Keratinocyte (primary cell): ENCODE measurements at regions not wholly inside any gene's neighbourhood (a gene's known extent, or its start where the extent isn't known, plus 50 kb on each side); places are given as distances from the start of the nearest gene placed in this dataset.

Experiments
- DNase-seq: peaks from one replicate; pipeline ENCODE4 v3.0.0-alpha.2; 2011; ENCODE audit warnings: low read depth, missing footprints, low spot score
- FAIRE-seq: peaks from 2 replicates; lab custom pipeline; 2011; peaks lifted over from hg19 to GRCh38; lab: Jason Lieb, UNC
- H2AFZ ChIP-seq: 2 replicates; pipeline ENCODE4 v1.6.0; 2012; ENCODE audit warnings: low read length, control low read depth, inconsistent platforms; ENCODE audit not compliant: control insufficient read depth
- H3K27ac ChIP-seq: 2 replicates; pipeline ENCODE4 v1.5.1; 2011; ENCODE audit warnings: low read length; ENCODE audit not compliant: control insufficient read depth, insufficient read depth
- H3K27me3 ChIP-seq: 3 replicates; pipeline ENCODE4 v1.6.0; 2011; ENCODE audit warnings: low read length; ENCODE audit not compliant: control insufficient read depth, insufficient read depth; ENCODE audit errors: extremely low read depth
- H3K36me3 ChIP-seq, 2 experiments: 2 replicates in 1 of 2; 3 replicates in 1 of 2; pipeline ENCODE4 v1.5.1; 2011; ENCODE audit warnings: low read length in 2 of 2, mild to moderate bottlenecking in 1 of 2; ENCODE audit not compliant: control insufficient read depth in 2 of 2, insufficient read depth in 2 of 2; ENCODE audit errors: extremely low read depth in 1 of 2
- H3K4me1 ChIP-seq: 3 replicates; pipeline ENCODE4 v1.5.1; 2011; ENCODE audit warnings: low read length; ENCODE audit not compliant: control insufficient read depth, insufficient read depth; ENCODE audit errors: extremely low read depth
- H3K4me2 ChIP-seq: 3 replicates; pipeline ENCODE4 v1.6.0; 2011; ENCODE audit warnings: low read depth, low read length; ENCODE audit not compliant: control insufficient read depth, insufficient read depth; ENCODE audit errors: extremely low read depth
- H3K4me3 ChIP-seq, 3 experiments: fragments of 200-600 bp in 1 of 3; sonication (generic) in 1 of 3; 2 replicates in 2 of 3; 3 replicates in 1 of 3; pipeline ENCODE4 v1.5.1; 2011 to 2016; ENCODE audit warnings: low read length in 3 of 3, mild to moderate bottlenecking in 3 of 3, control low read depth in 2 of 3, inconsistent platforms in 1 of 3, low read depth in 1 of 3, mixed read lengths in 1 of 3, mixed run types in 1 of 3, moderate library complexity in 1 of 3; ENCODE audit not compliant: control insufficient read depth in 2 of 3, insufficient read depth in 2 of 3; ENCODE audit errors: extremely low read depth in 1 of 3
- H3K79me2 ChIP-seq: 2 replicates; pipeline ENCODE4 v1.6.0; 2012; ENCODE audit warnings: low read length; ENCODE audit not compliant: control insufficient read depth, insufficient read depth
- H3K9ac ChIP-seq: 3 replicates; pipeline ENCODE4 v1.6.0; 2011; ENCODE audit warnings: low read length; ENCODE audit not compliant: control insufficient read depth, insufficient read depth; ENCODE audit errors: extremely low read depth
- H3K9me1 ChIP-seq: 3 replicates; pipeline ENCODE4 v1.6.0; 2011; ENCODE audit warnings: low read length; ENCODE audit not compliant: control insufficient read depth, insufficient read depth; ENCODE audit errors: extremely low read depth
- H3K9me3 ChIP-seq: 2 replicates; pipeline ENCODE4 v1.5.1; 2012; ENCODE audit warnings: low read depth, low read length; ENCODE audit not compliant: control insufficient read depth
- H4K20me1 ChIP-seq: 3 replicates; pipeline ENCODE4 v1.6.0; 2011; ENCODE audit warnings: low read length; ENCODE audit not compliant: control insufficient read depth, insufficient read depth; ENCODE audit errors: extremely low read depth
- CTCF ChIP-seq, 3 experiments: IDR thresholded peaks in 1 of 3; conservative IDR thresholded peaks in 1 of 3; optimal IDR thresholded peaks in 1 of 3; 2 replicates in 2 of 3; 3 replicates in 1 of 3; pipeline versions ENCODE3 to v1.5.1; 2011; ENCODE audit warnings: low read length in 3 of 3, mild to moderate bottlenecking in 3 of 3, moderate library complexity in 2 of 3, control low read depth in 1 of 3, inconsistent platforms in 1 of 3; ENCODE audit not compliant: insufficient read depth in 2 of 3; ENCODE audit errors: extremely low read depth in 1 of 3
- EZH2 ChIP-seq: IDR thresholded peaks from one replicate; pipeline ENCODE4 v1.6.1; 2012; ENCODE audit warnings: inconsistent platforms, mild to moderate bottlenecking, low read length, moderate library complexity
- dilution Hi-C: fragments of 300-500 bp; cut with MboI; formaldehyde crosslinking; loops from one replicate; pipeline ENCODE4 v1.7.0; 2020; ENCODE audit warnings: low sequenced_read_pairs; ENCODE audit not compliant: extremely low pct_ligation_motif_present

GRCh38 chr1:201606623-201607022, 67.7 kb downstream of the NAV1 start:
- no peaks in the 10 kb centered on the region for H3K9me3 ChIP-seq
- no peak overlapping the region for H3K9ac ChIP-seq
- H2AFZ ChIP-seq: no peak overlapping the region
- H3K27me3 ChIP-seq: peaks cover 8% of the 10 kb centered on the region
- DNase-seq (no peak), FAIRE-seq (no peak)
- H3K4me2 ChIP-seq: no peak overlapping the region
- H3K79me2 ChIP-seq: no peaks in the 10 kb centered on the region
- no peaks in the 10 kb centered on the region for H3K36me3 ChIP-seq
- H3K4me1 ChIP-seq: no peaks in the 10 kb centered on the region
- TF ChIP-seq CTCF (optimal IDR thresholded peaks at IDR 0.05 in 1 of 3, IDR thresholded peaks at IDR 0.05 in 1 of 3, conservative IDR thresholded peaks at IDR 0.05 in 1 of 3; ENCODE audit: extremely low read depth in 1 of 3, insufficient read depth in 2 of 3, low read length in 3 of 3): no peak
- no peak for TF ChIP-seq EZH2
- H3K27ac ChIP-seq: no peak overlapping the region
- no peaks in the 10 kb centered on the region for H4K20me1 ChIP-seq
- no peak overlapping the region for H3K4me3 ChIP-seq
- dilution Hi-C loops: no loop called here
- H3K9me1 ChIP-seq: no peaks in the 10 kb centered on the region

- no peak for TF ChIP-seq EZH2
- no peak for TF ChIP-seq CTCF (optimal IDR thresholded peaks at IDR 0.05 in 1 of 3, IDR thresholded peaks at IDR 0.05 in 1 of 3, conservative IDR thresholded peaks at IDR 0.05 in 1 of 3; ENCODE audit: extremely low read depth in 1 of 3, insufficient read depth in 2 of 3, low read length in 3 of 3)
- FAIRE-seq (no peak), DNase-seq (no peak)
- H3K27me3 ChIP-seq: peaks cover 8% of the 10 kb centered on the region
- dilution Hi-C loops: no loop called here
- no peak overlapping the region for H3K4me3 ChIP-seq
- no peaks in the 10 kb centered on the region for H3K9me1 ChIP-seq
- no peak overlapping the region for H3K9ac ChIP-seq
- H3K27ac ChIP-seq: no peak overlapping the region
- no peaks in the 10 kb centered on the region for H3K36me3 ChIP-seq
- H4K20me1 ChIP-seq: no peaks in the 10 kb centered on the region
- H3K9me3 ChIP-seq: no peaks in the 10 kb centered on the region
- H3K4me2 ChIP-seq: no peak overlapping the region
- H2AFZ ChIP-seq: no peak overlapping the region
- H3K4me1 ChIP-seq: no peaks in the 10 kb centered on the region
- no peaks in the 10 kb centered on the region for H3K79me2 ChIP-seq
Observed at GRCh38 chr1:201608635-201609395, 69.9 kb downstream of the NAV1 start.
